Peyer's patch (tissue), 4 donors: ENCODE measurements at regions not wholly inside any gene's neighbourhood (a gene's known extent, or its start where the extent isn't known, plus 50 kb on each side); places are given as distances from the start of the nearest gene placed in this dataset.

Experiments
- DNase-seq, 3 donors: peaks; one replicate each; pipeline ENCODE4 v3.0.0-alpha.2; 2017 to 2019
- H3K27ac ChIP-seq, 4 donors: fragments of 200-600 bp; sonication (generic); one replicate each; pipeline ENCODE4 v1.5.1; 2016 to 2019
- H3K27me3 ChIP-seq, 2 donors: fragments of 200-600 bp; sonication (generic); one replicate each; pipeline ENCODE4 v1.5.1; 2019
- H3K36me3 ChIP-seq, 3 donors: fragments of 200-600 bp; sonication (generic); one replicate each; pipeline ENCODE4 v1.5.1; 2016 to 2019
- H3K4me1 ChIP-seq, 4 donors: fragments of 200-600 bp; sonication (generic); one replicate each; pipeline ENCODE4 v1.5.1; 2016 to 2019
- H3K4me3 ChIP-seq, 4 donors: fragments of 200-600 bp; sonication (generic); 1 replicate in 3 of 4; 2 replicates in 1 of 4; pipeline ENCODE4 v1.5.1; 2016 to 2019; ENCODE audit warnings: mild to moderate bottlenecking in 1 of 4
- H3K9me3 ChIP-seq, 4 donors: fragments of 200-600 bp; sonication (generic); one replicate each; pipeline ENCODE4 v1.5.1; 2016 to 2019; ENCODE audit warnings: mild to moderate bottlenecking in 1 of 4
- CTCF ChIP-seq, 6 experiments: fragments of 450-650 bp in 4 of 6; fragments of 200-600 bp in 2 of 6; sonication (generic) in 1 of 6; IDR thresholded peaks; one replicate each; pipeline ENCODE4 v1.5.1; 2017 to 2019; ENCODE audit warnings: antibody characterized with exemption in 6 of 6, mild to moderate bottlenecking in 3 of 6, moderate library complexity in 1 of 6
- POLR2A ChIP-seq, 2 donors: fragments of 450-650 bp; IDR thresholded peaks; one replicate each; pipeline ENCODE4 v1.5.1; 2017; ENCODE audit warnings: antibody characterized with exemption in 2 of 2, mild to moderate bottlenecking in 2 of 2, moderate library complexity in 2 of 2

GRCh38 chr5:100188339-100188738 lies 346.8 kb upstream of the FAM174A start:
- TF ChIP-seq POLR2A (IDR thresholded peaks at IDR 0.05) = no peak
- no peak for TF ChIP-seq CTCF (IDR thresholded peaks at IDR 0.05)

GRCh38 chr5:100186181-100186580 lies 349.0 kb upstream of the FAM174A start:
- DNase-seq = no peak
- H3K4me3 ChIP-seq = no peak overlapping the region
- TF ChIP-seq CTCF (IDR thresholded peaks at IDR 0.05) (no peak), POLR2A (IDR thresholded peaks at IDR 0.05) (no peak)
- H3K27me3 ChIP-seq = no peaks in the 10 kb centered on the region
- no peak overlapping the region for H3K27ac ChIP-seq
- H3K4me1 ChIP-seq = no peaks in the 10 kb centered on the region
- H3K9me3 ChIP-seq = no peaks in the 10 kb centered on the region
- H3K36me3 ChIP-seq = no peaks in the 10 kb centered on the region

More at GRCh38 chr5:100188339-100188738, 346.8 kb upstream of the FAM174A start:
- Histone ChIP-seq H3K27me3 (no peaks in the 10 kb centered on the region), H3K9me3 (no peaks in the 10 kb centered on the region), H3K36me3 (no peaks in the 10 kb centered on the region), H3K4me1 (no peaks in the 10 kb centered on the region), H3K27ac (no peak overlapping the region), H3K4me3 (no peak overlapping the region)
- no peak for DNase-seq

- no peak for DNase-seq
- TF ChIP-seq POLR2A (IDR thresholded peaks at IDR 0.05) (no peak), CTCF (IDR thresholded peaks at IDR 0.05) (no peak)
Observed at GRCh38 chr5:100182402-100182801, 352.8 kb upstream of the FAM174A start.

GRCh38 chr5:100175346-100175745 lies 359.8 kb upstream of the FAM174A start:
- Histone ChIP-seq H3K9me3 (no peaks in the 10 kb centered on the region), H3K27ac (no peak overlapping the region), H3K4me1 (no peaks in the 10 kb centered on the region), H3K36me3 (no peaks in the 10 kb centered on the region), H3K4me3 (no peak overlapping the region), H3K27me3 (no peaks in the 10 kb centered on the region)
- TF ChIP-seq CTCF (IDR thresholded peaks at IDR 0.05) (no peak), POLR2A (IDR thresholded peaks at IDR 0.05) (no peak)
- no peak for DNase-seq

More at GRCh38 chr5:100182402-100182801, 352.8 kb upstream of the FAM174A start:
- Histone ChIP-seq H3K9me3 (no peaks in the 10 kb centered on the region), H3K27ac (no peak overlapping the region), H3K36me3 (no peaks in the 10 kb centered on the region), H3K27me3 (no peaks in the 10 kb centered on the region), H3K4me1 (no peaks in the 10 kb centered on the region), H3K4me3 (no peak overlapping the region)

GRCh38 chr5:100165309-100165708 lies 369.9 kb upstream of the FAM174A start:
- Histone ChIP-seq H3K27ac (no peak overlapping the region), H3K9me3 (peaks cover 0 to 6% (median 0%) of the 10 kb centered on the region in 4 donors), H3K27me3 (no peaks in the 10 kb centered on the region), H3K36me3 (no peaks in the 10 kb centered on the region), H3K4me1 (no peaks in the 10 kb centered on the region), H3K4me3 (no peak overlapping the region)
- no peak for DNase-seq
- TF ChIP-seq CTCF (IDR thresholded peaks at IDR 0.05) = no peak
- no peak for TF ChIP-seq POLR2A (IDR thresholded peaks at IDR 0.05)

GRCh38 chr5:100161868-100162267 lies 373.3 kb upstream of the FAM174A start:
- H3K4me1 ChIP-seq = no peaks in the 10 kb centered on the region
- TF ChIP-seq POLR2A (IDR thresholded peaks at IDR 0.05) = no peak
- TF ChIP-seq CTCF (IDR thresholded peaks at IDR 0.05) = no peak
- H3K4me3 ChIP-seq = no peak overlapping the region
- peaks cover 0 to 6% (median 0%) of the 10 kb centered on the region in 4 donors for H3K9me3 ChIP-seq
- no peak overlapping the region for H3K27ac ChIP-seq
- no peaks in the 10 kb centered on the region for H3K27me3 ChIP-seq
- H3K36me3 ChIP-seq = no peaks in the 10 kb centered on the region
- DNase-seq = no peak
